HG02938 (cell line): ENCODE measurements at regions not wholly inside any gene's neighbourhood (a gene's known extent, or its start where the extent isn't known, plus 50 kb on each side); places are given as distances from the start of the nearest gene placed in this dataset.

ENCODE experiments used
- ATAC-seq: cut with Tn5 transposase; IDR thresholded peaks from one replicate; pipeline ENCODE4 v1.9.1; 2021; ENCODE audit warnings: mild to moderate bottlenecking, moderate library complexity; ENCODE audit not compliant: unreplicated experiment

DNA sequence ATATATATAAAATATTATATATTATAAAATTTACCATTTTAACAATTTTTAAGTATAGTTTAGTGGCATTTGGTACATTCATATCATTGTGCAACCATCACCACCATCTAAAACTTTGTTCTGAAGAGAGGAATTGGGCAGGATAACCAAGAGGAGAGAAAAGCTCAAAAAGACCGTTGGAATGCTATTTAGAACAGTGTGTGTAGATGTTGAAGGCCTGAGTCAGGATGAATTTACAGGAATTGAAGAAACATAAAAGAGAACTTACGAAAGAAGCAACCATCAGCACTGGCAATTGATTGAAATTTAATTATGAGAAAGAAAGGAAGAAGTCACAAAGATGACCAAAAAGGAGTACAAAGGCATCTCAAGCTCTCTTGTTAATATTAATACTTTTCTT, 196.9 kb upstream of the PWP1 start:
- ATAC-seq, result no peak

DNA sequence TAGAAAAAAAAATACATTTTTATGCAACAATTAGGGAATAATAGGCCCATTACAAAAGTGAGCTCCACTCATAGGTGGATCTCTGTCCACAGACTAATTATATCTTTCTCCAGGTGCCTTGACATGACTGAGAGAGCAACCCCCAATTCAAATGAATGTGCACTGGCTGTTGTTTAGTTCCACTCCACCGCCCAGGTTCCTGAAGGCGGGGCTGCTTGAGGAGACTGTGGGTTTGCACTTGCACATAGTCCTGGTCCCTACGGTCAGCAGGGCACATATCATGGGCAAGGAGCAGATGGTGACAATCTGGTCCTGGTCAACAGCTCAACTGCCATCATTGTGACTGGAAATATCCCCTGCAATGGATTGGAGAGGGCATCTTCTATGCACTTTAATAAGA, 195.6 kb upstream of the PWP1 start:
- ATAC-seq, result no peak

DNA sequence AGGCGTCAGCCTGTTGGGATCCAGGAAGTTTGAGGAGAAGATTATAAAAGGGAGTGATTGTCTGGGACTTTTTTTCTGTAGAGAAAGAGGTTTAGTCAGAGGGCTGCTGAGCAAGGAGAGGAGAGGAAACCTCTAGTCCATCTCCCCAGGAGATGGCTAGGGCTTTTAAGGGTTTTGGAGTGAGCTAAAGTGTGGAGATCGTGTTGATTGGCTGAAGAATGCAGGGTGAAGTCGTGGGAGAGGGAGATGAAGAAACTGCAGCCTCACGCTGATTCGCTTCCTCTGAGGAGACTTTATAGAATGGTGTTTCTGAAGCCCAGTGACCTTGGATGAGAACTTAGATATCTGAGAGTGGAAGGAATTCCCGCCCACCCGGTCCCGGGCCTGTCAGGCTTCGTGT, 193.7 kb upstream of the PWP1 start:
- no peak for ATAC-seq

DNA sequence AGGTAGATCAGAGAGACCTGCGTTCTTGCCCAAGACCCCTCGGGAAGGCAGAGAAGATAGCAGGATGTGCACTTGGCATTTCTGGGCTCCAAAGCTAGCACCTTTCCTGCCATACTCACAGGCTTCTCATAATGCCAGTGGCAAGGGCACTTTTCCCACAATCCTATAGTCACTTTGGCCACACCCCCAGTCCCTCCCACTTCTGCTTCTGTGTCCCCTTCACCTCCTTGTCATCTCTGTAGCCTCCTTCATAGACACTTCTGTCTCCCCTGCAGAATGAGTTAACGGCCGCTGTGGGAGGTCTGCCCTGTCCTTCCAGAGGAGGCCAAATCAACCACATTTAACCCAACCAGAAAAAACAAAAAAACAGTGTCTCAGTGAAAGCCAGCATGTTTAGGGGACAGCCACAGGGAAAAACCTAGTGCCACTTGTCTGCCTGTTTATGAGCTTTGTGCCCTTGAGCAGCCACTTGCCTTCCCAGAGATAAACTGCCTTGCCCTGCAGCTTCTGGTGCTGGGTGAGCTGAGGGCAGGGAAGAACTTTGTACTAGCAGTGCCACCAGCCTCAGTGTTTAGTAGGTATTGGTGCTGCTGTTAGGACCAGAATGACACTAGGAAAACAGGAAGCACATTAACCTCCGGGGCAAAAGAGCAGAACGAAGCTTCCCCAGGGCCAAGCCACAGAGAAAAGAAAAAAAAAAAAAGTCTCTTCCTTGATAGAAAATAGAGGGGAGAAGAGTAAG, 193.0 kb upstream of the PWP1 start:
- ATAC-seq, result no peak

DNA sequence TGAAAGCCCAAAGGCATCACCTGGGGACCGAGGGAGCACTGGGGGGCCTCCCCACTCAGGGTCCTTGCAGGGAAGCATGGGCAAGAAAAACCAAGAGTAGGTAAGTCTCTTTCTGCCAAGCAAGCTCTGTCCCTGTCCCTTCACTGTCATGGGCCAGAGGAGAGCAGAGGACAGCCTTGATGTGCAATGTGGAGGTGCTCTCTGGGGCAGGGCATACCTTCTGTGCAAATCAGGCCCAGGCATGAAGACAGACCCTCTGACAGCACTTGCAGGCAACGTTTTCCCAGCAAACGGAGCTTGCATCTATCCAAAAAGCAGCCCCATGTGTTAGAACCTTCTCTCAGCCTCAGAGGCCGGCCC, 192.5 kb upstream of the PWP1 start:
- no peak for ATAC-seq

DNA sequence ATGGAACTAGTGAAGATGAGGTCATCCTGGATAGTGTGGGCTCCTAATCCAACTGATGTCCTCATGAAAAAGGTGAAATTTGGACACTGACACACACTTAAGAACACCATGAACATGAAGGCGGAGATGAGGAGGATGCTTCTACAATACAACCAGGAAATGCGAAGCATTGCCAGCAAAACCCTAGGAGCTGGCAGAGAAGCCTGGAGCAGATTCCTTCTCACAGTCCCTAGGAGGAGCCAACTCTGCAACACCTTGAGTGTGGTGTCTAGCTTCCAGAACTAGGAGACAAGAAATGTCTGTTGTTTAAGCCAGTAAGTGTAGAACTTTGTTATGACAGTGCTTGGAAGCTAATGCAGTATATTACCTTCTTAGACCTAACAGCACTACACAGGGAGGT, 191.9 kb upstream of the PWP1 start:
- ATAC-seq, result no peak

DNA sequence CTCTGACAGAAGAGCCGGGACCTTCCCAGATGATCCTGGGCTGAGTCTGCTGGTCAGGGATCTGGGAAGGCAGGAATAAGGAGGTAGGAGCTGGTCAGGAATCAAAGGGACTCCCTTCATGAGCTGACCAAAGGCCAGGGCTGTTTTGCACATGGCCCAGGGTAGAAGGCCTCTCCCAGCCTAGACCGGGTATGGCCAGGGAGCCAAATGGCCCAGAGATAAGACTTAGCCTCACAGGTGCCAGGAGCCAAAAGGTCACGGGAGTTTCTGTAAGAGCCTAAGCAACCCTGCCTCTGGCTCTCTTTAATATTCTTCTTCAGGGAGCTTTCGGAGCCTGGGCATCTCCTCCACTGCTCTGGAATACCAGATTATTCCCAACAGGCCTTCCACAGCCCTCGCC, 191.3 kb upstream of the PWP1 start:
- no peak for ATAC-seq

DNA sequence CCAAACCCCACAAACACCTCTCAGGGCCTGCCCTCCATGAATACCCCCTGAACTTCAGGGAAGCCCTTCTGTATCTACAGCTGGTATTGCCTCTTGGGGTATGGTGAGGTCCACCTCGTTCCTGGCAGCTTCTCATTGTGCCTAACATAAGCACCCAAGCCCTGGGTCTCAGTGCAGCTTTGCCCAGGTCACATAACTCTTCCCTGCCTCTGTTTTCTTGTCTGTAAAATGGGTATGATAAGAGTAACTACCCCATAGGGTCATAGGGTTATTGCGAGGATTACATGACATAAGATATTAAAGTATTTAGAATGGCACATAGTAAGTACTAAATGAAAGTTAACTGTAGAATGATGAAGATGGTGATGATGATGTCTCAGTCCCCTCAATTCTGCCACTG, 190.0 kb upstream of the PWP1 start:
- no peak for ATAC-seq

DNA sequence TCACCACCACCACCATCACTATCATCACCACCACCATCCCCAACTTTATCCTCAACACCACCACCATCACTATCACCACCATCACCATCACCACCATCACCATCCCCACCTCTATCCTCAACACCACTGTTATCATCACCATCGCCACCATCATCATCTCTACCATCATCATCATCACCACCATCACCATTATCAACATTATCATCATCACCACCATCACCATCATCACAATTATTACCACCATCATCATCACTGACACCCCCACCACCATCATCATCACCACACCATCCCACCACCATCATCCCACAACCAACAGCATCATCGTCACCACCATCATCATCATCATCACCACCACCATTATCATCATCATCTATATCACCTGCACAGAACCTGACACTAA, 188.4 kb upstream of the PWP1 start:
- ATAC-seq, result no peak

DNA sequence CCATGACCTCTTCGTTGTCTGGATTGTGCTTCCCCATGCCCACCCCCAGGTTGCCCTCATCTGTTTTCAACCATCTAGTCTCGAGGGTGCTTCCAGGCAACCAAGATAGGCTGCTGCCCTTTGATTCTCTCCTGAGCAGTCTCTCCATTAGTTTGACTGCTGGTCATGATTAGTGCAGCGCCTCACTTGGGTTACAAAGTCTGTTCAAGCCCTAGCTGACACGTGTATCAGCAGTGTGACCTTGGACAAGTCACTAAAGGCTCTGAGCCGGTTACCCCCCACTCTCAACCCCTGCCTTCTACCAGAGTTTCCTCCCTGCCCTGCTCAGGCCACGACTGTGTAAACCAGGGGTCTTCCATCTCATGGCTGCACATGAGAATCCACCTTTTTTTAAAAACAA, 185.3 kb upstream of the PWP1 start:
- no peak for ATAC-seq

DNA sequence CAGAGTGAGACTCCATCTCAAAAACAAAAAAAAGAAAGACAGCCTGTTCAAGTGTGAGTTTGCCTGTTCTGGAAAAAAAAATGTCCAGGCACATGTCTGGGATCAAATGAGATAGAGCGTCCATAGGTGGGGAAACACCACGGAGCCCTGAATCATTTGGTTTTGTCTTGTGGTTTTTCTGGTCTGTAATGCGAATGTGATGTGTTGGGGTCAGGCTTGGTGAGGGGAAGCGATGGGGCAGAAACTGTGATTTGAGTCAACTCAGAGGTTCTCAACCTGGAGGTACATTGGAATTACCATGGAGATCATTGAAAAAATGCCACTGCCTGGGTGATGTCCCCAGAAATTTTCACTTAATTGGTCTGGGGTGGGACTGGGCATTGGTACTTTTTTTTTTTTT, 183.9 kb upstream of the PWP1 start:
- no peak for ATAC-seq

DNA sequence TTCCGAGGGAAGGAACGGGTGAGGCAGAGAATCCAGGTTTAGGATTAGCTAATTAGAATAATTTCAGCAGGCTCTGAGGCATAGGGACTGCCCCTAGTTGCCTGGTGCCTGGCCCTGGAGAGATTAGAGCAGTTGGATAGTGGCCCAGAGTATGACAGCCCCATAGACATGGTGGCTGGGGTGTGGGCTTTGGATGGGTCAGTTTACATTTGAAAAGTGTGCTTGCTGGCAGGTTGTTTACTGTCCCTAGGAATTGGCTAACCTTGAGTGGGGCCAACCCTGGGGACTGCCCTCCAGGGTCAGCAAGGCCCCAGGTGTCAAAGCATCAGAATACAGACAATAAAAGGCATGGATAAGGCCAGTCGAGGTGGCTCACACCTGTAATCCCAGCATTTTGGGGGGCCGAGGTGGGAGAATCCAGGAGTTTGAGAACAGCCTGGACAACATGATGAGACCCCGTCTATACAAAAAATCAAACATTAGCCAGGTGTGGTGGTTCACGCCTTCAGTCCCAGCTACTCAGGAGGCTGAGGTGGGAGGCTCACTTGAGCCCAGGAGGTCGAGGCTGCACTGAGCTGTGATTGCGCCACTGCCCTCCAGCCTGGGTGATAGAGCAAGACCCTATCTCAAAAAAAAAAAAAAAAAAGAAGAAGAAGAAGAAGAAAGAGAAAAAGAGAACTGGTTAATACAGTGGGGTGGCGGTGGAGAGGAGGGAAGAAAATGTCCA, 182.3 kb upstream of the PWP1 start:
- ATAC-seq, result no peak

DNA sequence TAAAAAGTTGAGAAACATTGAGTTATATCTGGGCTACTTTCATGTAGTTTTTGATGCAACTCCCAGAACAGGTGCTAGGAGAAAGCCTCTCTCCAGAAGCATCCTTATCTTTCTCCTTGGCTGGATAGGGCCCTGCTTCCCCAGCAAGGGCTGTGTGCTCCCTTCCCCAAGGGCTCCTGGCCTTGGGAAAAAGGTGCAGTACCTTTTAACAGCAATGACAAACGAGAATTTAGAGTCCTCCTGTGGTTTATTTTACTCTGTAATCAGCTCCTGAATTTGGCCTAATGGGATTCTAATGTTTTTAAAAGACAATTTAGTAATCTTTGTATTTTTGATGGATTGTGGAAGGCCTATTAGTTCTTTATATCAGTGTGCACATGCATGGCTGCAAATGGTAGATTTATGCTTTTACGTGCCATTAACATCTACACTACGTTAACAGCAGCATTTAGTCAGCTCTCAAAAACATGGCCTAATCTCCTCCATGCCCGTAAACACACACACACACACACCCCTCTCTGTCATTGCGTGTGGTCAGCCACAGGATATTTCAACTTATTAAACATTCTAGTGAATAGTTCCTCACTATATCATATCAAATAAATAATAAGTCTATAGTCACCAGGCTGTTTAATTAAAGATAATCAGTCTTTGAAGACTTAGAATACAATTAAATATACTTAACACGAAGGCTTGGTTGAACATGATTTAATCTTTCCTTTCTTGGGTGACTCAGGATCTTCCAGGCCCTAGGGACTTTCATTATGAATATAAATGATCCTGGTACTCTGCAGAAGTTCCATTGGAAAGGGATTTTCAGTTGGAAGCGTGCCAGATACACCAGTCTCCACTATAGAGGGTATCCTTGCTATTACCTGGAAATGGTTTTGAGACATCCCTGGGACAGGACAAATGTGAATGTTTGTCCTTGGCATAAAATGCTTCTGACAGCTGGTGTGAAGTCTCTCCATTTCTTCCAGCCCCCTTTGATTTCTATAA, 181.4 kb upstream of the PWP1 start:
- no peak for ATAC-seq

DNA sequence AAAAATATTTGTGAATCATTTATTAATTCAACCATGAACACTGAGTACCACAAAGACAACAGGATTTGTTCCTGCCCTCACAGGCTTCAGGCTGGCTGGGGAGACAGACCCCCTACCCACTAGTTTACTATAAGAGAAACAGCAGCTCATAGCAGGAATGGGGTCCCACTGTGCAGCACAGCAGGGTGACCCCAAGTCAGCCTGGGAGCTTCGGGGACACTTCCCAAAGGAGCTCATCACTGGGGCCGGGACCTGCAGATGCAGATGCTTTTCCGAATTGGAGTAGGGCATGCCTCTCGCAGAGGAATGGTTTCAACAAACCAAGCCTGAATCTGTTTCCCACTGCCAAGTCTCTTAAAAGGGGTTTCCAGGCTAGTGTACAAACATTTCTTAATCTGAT, 176.2 kb upstream of the PWP1 start:
- ATAC-seq, result no peak

DNA sequence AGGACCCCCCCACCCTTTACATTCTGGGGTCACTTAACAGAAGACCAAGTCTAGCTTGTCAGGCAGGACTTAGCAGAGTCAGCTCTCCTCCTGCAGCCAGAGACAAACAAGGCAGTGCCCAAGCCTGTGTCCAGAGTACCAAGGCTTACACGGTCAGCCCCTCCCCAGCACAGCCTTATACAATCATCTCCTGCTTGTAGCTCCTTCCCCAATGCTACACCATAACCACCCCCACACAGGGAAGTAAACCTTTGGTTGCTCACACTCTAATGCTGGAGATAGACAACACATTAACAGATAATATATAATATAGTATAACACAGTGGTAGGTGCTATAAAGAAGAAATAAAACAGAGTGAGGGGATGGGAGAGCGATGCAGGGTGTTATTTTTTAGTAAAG, 175.4 kb upstream of the PWP1 start:
- no peak for ATAC-seq

DNA sequence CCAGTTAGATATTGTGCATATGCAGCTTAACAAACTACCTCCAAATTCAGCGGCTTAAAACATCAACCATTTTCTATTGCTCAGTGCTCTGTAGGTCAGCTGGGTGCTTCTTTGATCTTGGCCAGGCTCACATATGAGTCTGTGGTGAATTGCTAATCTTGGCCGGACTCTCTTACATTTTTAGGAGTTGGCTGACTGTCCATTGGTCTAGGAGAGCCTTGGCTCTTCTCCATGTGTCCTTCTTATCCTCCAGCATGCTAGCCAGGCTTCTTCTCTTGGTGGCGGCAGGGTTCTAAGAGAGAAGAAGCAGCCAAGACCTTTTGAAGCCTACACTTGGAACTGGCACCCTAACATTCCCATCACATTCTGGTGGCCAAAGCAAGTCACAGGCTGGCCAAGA, 174.3 kb upstream of the PWP1 start:
- ATAC-seq, result no peak

DNA sequence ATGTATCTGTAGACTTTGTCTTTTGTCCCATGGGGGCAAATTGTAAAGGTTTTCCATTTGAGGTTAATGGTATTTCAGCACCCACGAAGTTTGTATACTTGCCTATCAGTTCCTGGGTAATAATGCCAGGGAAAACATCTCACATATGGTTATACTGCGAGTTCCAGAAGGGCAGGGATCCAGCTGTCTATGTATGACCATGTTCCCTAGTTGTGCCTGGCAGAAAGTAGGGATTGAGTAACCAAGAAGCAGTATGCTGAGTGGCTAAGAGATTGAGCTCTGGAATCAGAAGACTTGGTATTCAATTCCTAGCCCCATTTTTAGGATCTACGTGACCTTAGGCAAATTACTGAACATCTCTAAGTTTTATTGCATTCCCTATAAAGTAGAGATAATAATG, 173.2 kb upstream of the PWP1 start:
- no peak for ATAC-seq

DNA sequence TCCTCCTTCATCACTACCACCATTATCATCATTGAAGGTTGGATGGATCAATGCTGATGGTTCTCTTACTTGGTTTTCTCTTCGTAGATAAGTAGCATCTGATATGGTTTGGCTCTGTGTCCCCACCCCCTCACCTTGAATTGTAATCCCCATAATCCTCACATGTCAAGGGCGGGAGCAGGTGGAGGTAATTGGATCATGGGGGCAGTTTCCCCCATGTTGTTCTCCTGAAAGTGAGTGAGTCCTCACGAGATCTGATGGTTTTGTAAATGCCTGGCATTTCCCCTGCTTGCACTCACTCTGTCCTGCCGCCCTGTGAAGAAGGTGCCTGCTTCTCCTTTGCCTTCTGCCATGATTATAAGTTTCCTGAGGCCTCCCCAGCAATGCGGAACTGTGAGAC, 172.4 kb upstream of the PWP1 start:
- ATAC-seq, result no peak

DNA sequence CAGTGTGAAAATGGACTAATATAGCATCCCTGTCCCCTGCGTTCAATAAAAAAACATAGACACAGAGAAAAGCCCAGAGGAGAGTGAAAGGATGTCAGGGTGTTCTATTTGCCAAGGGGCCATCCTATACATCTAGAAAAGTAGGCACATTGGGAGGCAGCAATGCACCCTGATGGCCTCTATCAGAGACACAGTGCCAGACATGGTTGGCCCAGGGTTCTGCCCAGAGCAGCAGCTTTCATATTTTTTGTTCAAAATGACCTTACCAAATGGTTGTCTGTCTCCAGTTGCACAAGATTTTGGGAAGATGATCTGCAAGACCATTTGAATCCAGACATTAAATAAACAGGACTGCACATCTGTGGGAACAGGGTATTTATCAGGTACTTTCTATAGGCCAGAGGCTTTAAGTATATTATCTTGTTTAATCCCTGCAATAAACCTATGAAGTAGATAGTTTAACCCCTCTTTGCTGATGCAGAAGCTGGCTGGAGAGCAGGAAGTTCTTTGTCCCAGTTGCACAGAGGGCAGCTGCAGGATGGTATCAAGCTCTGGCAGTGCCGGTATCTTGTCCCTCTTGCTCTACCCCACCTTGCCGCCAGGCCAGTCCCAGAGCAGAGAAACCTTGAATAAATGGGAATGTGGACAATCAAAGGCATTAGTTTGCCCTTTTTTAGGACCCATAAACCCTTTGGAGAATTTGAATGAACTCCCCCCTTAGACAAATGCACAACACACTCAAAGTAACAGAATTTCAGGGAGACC, 171.8 kb upstream of the PWP1 start:
- ATAC-seq, result no peak

DNA sequence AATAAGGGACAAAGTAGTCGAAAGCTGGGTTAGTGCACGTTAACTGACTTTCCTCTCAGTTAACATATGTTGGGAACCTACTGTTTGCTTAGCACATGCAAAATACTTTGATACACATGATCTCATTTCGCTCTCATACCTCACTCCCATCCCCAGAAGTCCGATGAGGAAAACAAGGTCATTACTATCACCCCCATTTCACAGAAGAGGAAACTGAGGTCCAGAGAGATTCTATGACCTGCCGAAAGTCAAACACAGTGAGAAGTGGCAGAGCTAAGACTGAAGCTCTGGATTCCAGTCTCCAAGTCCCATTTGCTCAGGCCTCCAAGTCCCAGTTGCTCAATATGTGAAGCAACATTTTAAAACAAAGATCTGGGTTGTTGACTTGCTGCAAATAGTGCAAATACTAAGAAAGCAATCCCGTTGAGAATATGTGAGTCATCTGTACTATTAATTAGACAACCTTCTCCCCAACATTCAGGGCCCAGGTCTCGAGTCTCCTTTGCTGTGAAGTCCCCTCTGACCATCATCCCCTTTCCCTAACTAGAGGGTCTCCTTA, 170.6 kb upstream of the PWP1 start:
- no peak for ATAC-seq
